OCI-M1 (cell line): ENCODE measurements at regions not wholly inside any gene's neighbourhood (a gene's known extent, or its start where the extent isn't known, plus 50 kb on each side); places are given as distances from the start of the nearest gene placed in this dataset.
"Not testable (repeated sequence)": the region's sequence is repeated elsewhere in the genome, so short reads cannot be mapped to it uniquely, and the experiment has no call there.

Experiments
- DNase-seq: peaks from one replicate; lab custom pipeline; 2025; lab: John Stamatoyannopoulos, UW

- DNase-seq: no peak
Measured at GRCh38 chr2:52386433-52387030, 1354.6 kb upstream of the NRXN1 start.

GRCh38 chr2:52383541-52383940, 1351.6 kb upstream of the NRXN1 start:
- no peak for DNase-seq

- no peak for DNase-seq
Measured at GRCh38 chr2:52369178-52369577, 1337.2 kb upstream of the NRXN1 start.

GRCh38 chr2:52368141-52368540, 1336.2 kb upstream of the NRXN1 start:
- DNase-seq: no peak

GRCh38 chr2:52365946-52366345, 1334.0 kb upstream of the NRXN1 start:
- DNase-seq: no peak

- DNase-seq: no peak
Measured at GRCh38 chr2:52356556-52356955, 1324.6 kb upstream of the NRXN1 start.

GRCh38 chr2:52347292-52347691, 1315.4 kb upstream of the NRXN1 start:
- no peak for DNase-seq

- DNase-seq: no peak
Measured at GRCh38 chr2:52345676-52346075, 1313.7 kb upstream of the NRXN1 start.

- DNase-seq: no peak
Measured at GRCh38 chr2:52345082-52345481, 1313.2 kb upstream of the NRXN1 start.

GRCh38 chr2:52343706-52344266, 1311.9 kb upstream of the NRXN1 start:
- DNase-seq: no peak

- no peak for DNase-seq
Measured at GRCh38 chr2:52343010-52343409, 1311.1 kb upstream of the NRXN1 start.

- DNase-seq: no peak
Measured at GRCh38 chr2:52342458-52342857, 1310.5 kb upstream of the NRXN1 start.

- no peak for DNase-seq
Measured at GRCh38 chr2:52341732-52342131, 1309.8 kb upstream of the NRXN1 start.

GRCh38 chr2:52340171-52340570, 1308.2 kb upstream of the NRXN1 start:
- peak; percentile 5 for DNase-seq

- DNase-seq: not testable (repeated sequence)
Measured at GRCh38 chr2:52337786-52338185, 1305.9 kb upstream of the NRXN1 start.

- DNase-seq: no peak
Measured at GRCh38 chr2:52336951-52337350, 1305.0 kb upstream of the NRXN1 start.

- DNase-seq: no peak
Measured at GRCh38 chr2:52335727-52336126, 1303.8 kb upstream of the NRXN1 start.

GRCh38 chr2:52334185-52334584, 1302.3 kb upstream of the NRXN1 start:
- no peak for DNase-seq

- DNase-seq: peak; percentile 8
Measured at GRCh38 chr2:52327641-52328040, 1295.7 kb upstream of the NRXN1 start.

- no peak for DNase-seq
Measured at GRCh38 chr2:52314231-52314630, 1282.3 kb upstream of the NRXN1 start.

- no peak for DNase-seq
Measured at GRCh38 chr2:52312486-52312885, 1280.6 kb upstream of the NRXN1 start.

- no peak for DNase-seq
Measured at GRCh38 chr2:52311862-52312261, 1279.9 kb upstream of the NRXN1 start.

GRCh38 chr2:52308156-52308555, 1276.2 kb upstream of the NRXN1 start:
- no peak for DNase-seq

- no peak for DNase-seq
Measured at GRCh38 chr2:52294628-52295027, 1262.7 kb upstream of the NRXN1 start.
